SU-DHL-6 (cell line): ENCODE measurements at regions not wholly inside any gene's neighbourhood (a gene's known extent, or its start where the extent isn't known, plus 50 kb on each side); places are given as distances from the start of the nearest gene placed in this dataset.

Source experiments
- H2AFZ ChIP-seq: fragments of 200-600 bp; sonication (generic); 2 replicates; pipeline ENCODE4 v1.6.1; 2014; ENCODE audit warnings: low read depth, mild to moderate bottlenecking, moderate library complexity, mixed read lengths, antibody characterized with exemption, low read length; ENCODE audit not compliant: severe bottlenecking
- H3F3A ChIP-seq: fragments of 200-600 bp; shearing (Covaris generic); 2 replicates; pipeline ENCODE4 v1.6.0; 2016; ENCODE audit warnings: antibody characterized with exemption, mild to moderate bottlenecking; ENCODE audit not compliant: insufficient read depth
- H3K27ac ChIP-seq: fragments of 200-600 bp; sonication (generic); 2 replicates; pipeline ENCODE4 v1.5.1; 2016; ENCODE audit warnings: low read depth, mild to moderate bottlenecking, low read length, moderate library complexity, mixed read lengths
- H3K27me3 ChIP-seq: fragments of 200-600 bp; sonication (generic), shearing (Covaris generic); 2 replicates; pipeline ENCODE4 v1.6.0; 2014; ENCODE audit warnings: mild to moderate bottlenecking, low read length
- H3K36me3 ChIP-seq: fragments of 200-600 bp; sonication (generic); 2 replicates; pipeline ENCODE4 v1.6.1; 2014; ENCODE audit warnings: mild to moderate bottlenecking, low read length, mixed read lengths
- H3K4me2 ChIP-seq: fragments of 300-600, 200-600 bp; shearing (Covaris generic), sonication (generic); 2 replicates; pipeline ENCODE4 v1.6.0; 2014; ENCODE audit warnings: low read length, low read depth, mild to moderate bottlenecking; ENCODE audit not compliant: poor library complexity, severe bottlenecking
- H3K4me3 ChIP-seq: fragments of 200-600 bp; sonication (generic); 2 replicates; pipeline ENCODE4 v1.5.1; 2014; ENCODE audit warnings: antibody characterized with exemption, low read length, mild to moderate bottlenecking, mixed read lengths; ENCODE audit not compliant: insufficient read depth, poor library complexity, severe bottlenecking
- H3K79me2 ChIP-seq: fragments of 200-600 bp; sonication (generic); 2 replicates; pipeline ENCODE4 v1.6.1; 2014; ENCODE audit warnings: mild to moderate bottlenecking, low read length, moderate library complexity; ENCODE audit not compliant: insufficient read depth
- H3K9ac ChIP-seq: fragments of 200-600 bp; sonication (generic); 2 replicates; pipeline ENCODE4 v1.7.0; 2014; ENCODE audit warnings: mild to moderate bottlenecking, low read length
- H3K9me2 ChIP-seq: fragments of 200-600 bp; sonication (generic); replicated peaks from 2 replicates; pipeline ENCODE4 v1.6.1; 2014; ENCODE audit warnings: low read length; ENCODE audit not compliant: insufficient read depth
- H3K9me3 ChIP-seq: fragments of 200-600 bp; sonication (generic); 2 replicates; pipeline ENCODE4 v1.6.1; 2014; ENCODE audit warnings: low read length, mixed read lengths; ENCODE audit not compliant: insufficient read depth
- H4K20me1 ChIP-seq: fragments of 200-600 bp; sonication (generic); 2 replicates; pipeline ENCODE4 v1.6.1; 2014; ENCODE audit warnings: low read depth, mild to moderate bottlenecking, antibody characterized with exemption, low read length, moderate library complexity, mixed read lengths
- EZH2phosphoT487 ChIP-seq: fragments of 200-600 bp; sonication (generic), shearing (Covaris generic); conservative IDR thresholded peaks from 2 replicates; pipeline ENCODE4 v1.6.1; 2018; ENCODE audit warnings: mild to moderate bottlenecking, antibody characterized with exemption, low read length, moderate library complexity, mixed read lengths
- TF ChIP-seq, protein P1 (sequence below): fragments of 200-600 bp; sonication (generic); IDR thresholded peaks from one replicate; pipeline ENCODE4 v1.5.1; 2017; ENCODE audit warnings: antibody characterized with exemption, mild to moderate bottlenecking, low read length, moderate library complexity; ENCODE audit not compliant: insufficient read depth, poor library complexity, severe bottlenecking

DNA sequence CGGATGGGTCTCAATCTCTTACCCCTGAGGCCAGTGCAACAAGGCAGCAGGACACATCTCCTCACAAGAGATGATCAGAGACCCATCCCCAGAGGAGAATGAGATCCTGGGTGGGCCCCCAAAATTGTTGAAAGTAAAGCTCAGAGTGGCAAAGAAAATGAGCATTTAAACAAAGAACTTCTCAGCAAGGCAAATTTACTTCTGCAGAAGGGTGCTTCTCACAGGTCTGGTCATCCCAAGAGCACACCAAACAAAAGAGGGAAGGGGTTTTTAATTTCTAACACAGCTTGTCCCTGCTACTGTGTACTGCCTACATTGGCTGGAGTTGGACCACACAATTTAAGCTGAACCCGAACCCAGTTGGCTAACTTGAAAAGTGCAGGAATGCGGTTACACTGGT, 1628.6 kb upstream of the RAG2 start:
- H3K9ac ChIP-seq: no peak overlapping the region
- no peaks in the 10 kb centered on the region for H3K79me2 ChIP-seq
- TF ChIP-seq, protein P1, sequence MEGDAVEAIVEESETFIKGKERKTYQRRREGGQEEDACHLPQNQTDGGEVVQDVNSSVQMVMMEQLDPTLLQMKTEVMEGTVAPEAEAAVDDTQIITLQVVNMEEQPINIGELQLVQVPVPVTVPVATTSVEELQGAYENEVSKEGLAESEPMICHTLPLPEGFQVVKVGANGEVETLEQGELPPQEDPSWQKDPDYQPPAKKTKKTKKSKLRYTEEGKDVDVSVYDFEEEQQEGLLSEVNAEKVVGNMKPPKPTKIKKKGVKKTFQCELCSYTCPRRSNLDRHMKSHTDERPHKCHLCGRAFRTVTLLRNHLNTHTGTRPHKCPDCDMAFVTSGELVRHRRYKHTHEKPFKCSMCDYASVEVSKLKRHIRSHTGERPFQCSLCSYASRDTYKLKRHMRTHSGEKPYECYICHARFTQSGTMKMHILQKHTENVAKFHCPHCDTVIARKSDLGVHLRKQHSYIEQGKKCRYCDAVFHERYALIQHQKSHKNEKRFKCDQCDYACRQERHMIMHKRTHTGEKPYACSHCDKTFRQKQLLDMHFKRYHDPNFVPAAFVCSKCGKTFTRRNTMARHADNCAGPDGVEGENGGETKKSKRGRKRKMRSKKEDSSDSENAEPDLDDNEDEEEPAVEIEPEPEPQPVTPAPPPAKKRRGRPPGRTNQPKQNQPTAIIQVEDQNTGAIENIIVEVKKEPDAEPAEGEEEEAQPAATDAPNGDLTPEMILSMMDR: no peak
- TF ChIP-seq EZH2phosphoT487: no peak
- no peak overlapping the region for H3K4me3 ChIP-seq
- no peaks in the 10 kb centered on the region for H3F3A ChIP-seq
- H3K9me2 ChIP-seq: no peaks in the 10 kb centered on the region
- no peaks in the 10 kb centered on the region for H3K9me3 ChIP-seq
- no peaks in the 10 kb centered on the region for H4K20me1 ChIP-seq
- H3K27me3 ChIP-seq: no peaks in the 10 kb centered on the region
- no peak overlapping the region for H2AFZ ChIP-seq
- no peaks in the 10 kb centered on the region for H3K36me3 ChIP-seq
- no peak overlapping the region for H3K4me2 ChIP-seq
- H3K27ac ChIP-seq: no peak overlapping the region

DNA sequence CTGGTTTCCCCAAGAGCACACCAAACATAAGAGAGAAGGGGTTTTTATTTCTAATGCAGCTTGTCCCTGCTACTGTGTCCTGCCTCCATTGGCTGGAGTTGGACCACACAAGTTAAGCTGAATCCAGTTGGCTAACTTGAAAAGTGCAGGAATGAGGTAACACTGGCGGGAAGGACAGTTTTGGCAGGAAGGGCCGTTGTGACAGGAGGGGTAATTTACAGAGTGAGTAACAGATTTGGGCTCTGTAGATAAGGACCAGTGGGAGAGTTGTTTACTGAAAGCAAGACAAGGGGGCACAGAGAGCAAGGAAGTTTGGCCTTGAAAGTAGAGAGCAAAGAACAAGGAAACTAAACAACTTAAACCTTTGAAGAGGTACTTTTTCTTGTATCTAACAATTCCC, 1623.3 kb upstream of the RAG2 start:
- H3K27ac ChIP-seq: no peak overlapping the region
- no peaks in the 10 kb centered on the region for H3K27me3 ChIP-seq

DNA sequence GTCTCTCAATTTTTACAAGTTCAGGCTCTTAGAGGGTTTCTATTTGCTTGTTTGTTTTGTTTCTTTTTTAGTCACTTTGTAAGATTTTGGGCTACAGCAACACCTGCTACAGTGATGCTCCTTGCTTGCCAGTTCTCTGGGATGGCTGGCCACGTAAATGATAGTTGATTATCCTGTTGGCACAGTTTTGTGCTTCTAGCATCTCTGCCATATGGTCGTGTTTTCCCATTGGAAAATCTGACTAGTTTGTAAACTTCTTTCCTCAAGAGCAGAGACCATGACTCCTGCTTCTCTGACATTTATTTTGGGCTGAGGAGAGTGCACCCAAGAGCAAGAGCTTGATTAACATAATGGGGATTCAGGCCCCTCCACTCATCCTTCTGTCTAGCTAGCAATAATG, 1621.6 kb upstream of the RAG2 start:
- Histone ChIP-seq H3K79me2 (no peaks in the 10 kb centered on the region), H4K20me1 (no peaks in the 10 kb centered on the region), H3F3A (no peaks in the 10 kb centered on the region), H3K4me2 (no peak overlapping the region), H3K9ac (no peak overlapping the region), H3K9me3 (no peaks in the 10 kb centered on the region), H3K9me2 (no peaks in the 10 kb centered on the region), H3K36me3 (no peaks in the 10 kb centered on the region), H2AFZ (no peak overlapping the region), H3K27me3 (no peaks in the 10 kb centered on the region), H3K4me3 (no peak overlapping the region), H3K27ac (no peak overlapping the region)
- TF ChIP-seq, protein P1: no peak
- TF ChIP-seq EZH2phosphoT487: no peak

More for the DNA sequence above, 1623.3 kb upstream of the RAG2 start:
- Histone ChIP-seq H4K20me1 (no peaks in the 10 kb centered on the region), H3K9me3 (no peaks in the 10 kb centered on the region), H3F3A (no peaks in the 10 kb centered on the region), H3K79me2 (no peaks in the 10 kb centered on the region), H3K4me3 (no peak overlapping the region), H3K9me2 (no peaks in the 10 kb centered on the region), H3K9ac (no peak overlapping the region), H2AFZ (no peak overlapping the region), H3K4me2 (no peak overlapping the region), H3K36me3 (no peaks in the 10 kb centered on the region)
- TF ChIP-seq, protein P1: no peak
- no peak for TF ChIP-seq EZH2phosphoT487
